COLO668 (cell line): ENCODE measurements at regions not wholly inside any gene's neighbourhood (a gene's known extent, or its start where the extent isn't known, plus 50 kb on each side); places are given as distances from the start of the nearest gene placed in this dataset.

Experiments
- DNase-seq: peaks from one replicate; lab custom pipeline; 2025; ENCODE audit not compliant: unreplicated experiment; lab: John Stamatoyannopoulos, UW

DNA sequence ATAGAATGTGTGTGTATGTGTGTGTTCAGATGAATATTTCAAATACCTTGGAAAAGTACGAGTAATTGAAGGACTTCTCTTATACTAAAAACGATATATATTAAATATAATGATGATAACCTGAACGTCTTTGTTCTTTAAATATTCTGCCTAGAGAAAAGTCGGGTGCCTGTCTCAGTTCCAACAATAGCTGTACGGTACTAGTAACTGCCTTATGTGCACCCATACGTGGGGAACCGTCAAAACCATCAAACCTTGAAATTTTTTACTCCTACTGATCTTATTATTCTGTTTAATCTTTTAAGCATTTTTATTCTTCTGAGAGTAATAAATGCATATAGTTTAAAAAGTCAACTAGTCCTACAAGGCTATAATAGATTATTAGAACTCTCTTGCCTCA is 1045.7 kb downstream of the C4orf33 start:
- DNase-seq = no peak

DNA sequence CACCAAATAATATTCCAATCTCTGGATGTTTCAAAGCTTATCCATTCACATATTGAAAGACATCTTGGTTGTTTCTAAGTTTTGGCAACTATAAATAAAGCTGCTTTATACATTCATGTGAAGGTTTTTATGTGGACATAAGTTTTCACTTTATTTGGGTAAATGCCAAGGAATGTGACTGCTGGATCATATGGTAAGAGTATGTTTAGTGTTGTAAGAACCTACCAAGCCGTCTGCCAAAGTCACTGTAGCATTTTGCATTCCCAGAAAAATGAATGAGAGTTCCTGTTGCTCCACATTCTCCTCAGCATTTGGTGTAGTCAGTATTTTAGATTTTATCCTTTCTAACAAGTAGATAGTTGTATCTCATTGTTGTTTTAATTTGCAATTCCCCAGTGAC is 1047.7 kb downstream of the C4orf33 start:
- DNase-seq = no peak

DNA sequence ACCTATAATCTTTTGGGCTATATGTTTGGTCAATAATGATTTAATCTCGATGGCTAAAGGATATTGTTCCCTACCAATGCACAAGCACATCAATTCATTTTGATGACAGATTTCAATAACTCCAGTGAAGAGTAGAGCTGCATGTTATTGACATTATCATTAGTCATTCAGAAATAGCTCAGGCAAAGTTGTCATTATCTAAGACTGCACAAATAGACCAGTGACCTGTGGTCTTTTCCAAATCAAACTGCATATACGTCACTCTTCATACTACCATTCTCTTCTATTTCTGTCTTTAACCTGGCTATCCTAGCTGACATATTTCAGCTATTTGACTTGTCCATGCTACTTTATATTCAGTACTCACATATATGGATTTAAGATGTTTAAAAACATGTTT is 1050.8 kb downstream of the C4orf33 start:
- no peak for DNase-seq

DNA sequence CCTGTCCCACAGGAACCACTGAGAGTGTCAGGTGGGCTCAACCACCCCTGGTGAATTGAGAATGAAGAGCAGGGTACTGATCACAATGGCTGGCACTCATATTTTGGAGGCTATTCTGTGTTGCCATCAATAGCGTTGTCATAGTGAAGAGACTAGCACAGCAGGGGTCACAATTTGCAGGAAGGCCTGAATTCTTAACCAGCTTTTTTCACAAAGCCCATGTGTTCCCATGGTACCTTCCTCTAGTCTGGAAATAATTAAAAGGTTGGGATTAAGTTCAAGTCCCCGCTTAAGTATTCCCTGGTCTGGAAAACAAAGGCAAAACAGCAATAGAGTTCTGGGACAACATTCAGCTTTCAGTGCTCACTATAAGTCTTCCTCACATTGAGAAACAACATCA is 1051.7 kb downstream of the C4orf33 start:
- no peak for DNase-seq

DNA sequence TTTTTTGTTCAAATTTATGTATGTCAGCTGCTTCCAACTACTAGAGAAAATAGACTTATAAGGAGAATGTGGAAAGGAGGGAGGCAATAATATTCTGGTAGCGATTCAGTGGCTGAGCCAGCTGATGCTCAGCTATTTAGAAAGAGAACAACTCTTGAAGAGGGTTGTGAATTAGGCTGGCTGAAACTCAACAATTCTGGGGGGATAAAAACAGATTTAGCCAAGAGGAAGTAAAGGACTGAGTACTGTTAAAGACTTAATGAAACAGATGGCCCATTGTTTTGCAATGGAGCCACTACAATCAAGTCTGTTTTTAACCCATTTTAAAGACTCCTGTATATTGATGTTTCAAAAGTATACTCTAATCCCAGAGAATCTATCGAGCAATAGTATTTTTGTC is 1058.9 kb downstream of the C4orf33 start:
- DNase-seq = no peak

DNA sequence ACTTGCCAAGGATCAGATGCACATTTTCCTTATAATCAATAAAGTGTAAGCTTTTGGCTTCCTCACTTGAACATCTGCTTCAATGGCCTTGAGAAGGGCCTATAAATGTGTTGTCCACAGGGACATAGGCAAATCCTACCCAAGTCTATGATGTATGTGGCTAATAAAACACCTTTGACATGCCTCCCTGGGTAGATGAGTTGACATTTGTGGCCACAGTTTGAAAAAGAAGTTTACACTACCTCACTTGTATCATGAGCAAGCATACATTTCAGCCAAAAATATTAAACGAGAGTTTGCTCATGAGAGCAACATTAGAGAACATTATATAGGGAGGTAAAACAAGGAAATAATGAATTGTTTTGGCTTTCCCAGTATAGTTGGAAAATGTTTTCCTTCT is 1067.7 kb downstream of the C4orf33 start:
- no peak for DNase-seq

DNA sequence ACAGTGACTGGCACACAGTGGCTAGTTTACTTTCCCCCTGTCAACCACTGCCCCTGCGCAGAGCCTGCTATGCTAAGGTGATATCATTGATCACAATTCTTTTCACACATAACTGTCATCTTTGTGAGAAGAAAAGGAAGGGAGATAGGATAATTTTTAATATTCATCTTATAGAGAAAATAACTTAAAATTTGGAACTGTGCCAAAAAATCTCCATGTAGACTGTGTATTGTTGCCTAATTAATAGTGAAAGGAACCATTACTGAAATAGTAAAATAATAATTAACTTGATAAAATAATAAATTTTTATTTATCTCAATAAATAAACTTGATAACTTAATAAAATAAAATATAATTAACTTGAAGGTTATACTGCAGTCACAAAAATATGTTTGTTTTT is 1069.4 kb downstream of the C4orf33 start:
- no peak for DNase-seq

DNA sequence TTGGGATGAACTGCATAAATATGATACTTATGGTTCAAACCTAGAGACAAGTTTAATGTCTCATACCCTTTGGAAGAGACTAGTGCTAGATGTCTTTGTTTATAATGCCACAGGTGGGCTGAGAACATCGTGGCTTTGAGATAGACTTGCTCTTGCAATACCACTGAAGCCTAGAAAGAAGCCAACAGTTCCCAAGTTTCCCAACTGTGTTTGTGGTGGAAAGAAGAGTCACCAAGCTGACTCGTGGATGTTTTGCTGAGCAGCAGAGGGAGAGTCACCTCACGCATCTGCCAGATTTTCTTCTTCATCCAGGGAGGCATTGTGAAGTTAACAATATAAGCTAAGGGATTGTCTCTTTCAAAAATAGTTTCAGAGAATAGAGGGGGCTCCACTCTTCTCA is 1076.2 kb downstream of the C4orf33 start:
- no peak for DNase-seq

DNA sequence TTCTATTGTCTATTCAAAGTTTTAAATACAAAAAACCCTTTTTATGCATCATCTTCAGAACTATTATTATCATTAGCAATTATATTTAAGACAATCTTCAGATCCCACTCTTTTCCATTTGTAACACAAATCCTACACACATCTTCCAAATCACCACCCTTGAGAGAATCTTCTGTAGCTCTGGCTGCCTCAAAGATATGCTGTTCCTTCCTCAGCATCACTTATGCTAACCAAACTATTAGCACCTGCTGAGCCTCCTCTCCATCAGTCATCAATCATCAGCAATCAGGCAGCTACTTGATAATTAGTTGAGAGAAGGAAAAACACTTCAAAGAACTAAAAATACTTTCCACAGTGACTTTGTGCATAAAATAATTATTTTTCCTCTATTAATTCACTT is 1082.2 kb downstream of the C4orf33 start:
- no peak for DNase-seq

DNA sequence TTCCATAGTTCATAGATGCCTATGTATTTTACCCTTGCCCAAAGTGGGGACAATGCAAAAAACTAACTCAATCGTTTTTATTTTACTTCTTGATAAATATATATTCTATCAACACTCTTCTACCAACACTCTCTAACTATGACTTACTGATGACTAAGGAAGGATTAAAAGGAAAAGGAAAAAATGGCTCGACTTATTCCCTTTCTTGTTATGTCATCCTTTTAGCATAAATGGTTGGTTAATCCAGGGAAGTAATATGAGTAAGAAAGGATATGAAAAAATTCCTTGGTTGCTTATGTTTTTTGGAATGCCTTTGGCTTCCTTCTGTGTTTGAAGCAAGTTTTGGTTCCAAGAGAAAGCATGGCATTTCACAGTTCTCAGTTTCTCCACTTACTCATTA is 1087.1 kb downstream of the C4orf33 start:
- DNase-seq = no peak

DNA sequence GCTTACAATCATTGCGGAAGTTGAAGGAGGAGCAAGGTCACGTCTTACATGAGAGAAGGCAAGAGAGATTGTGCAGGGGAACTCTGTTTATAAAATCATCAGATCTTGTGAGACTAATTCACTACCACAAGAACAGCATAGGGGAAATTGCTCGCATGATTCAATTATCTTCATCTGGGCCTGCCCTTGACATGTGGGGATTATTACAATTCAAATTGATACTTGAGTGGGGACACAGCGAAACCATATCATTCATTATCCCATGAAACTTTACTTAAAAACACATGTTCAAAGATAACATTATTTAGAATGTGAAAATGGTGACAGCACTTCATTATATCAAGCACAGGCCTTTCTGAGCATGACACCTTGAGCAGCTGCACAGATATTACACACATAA is 1087.8 kb downstream of the C4orf33 start:
- no peak for DNase-seq

DNA sequence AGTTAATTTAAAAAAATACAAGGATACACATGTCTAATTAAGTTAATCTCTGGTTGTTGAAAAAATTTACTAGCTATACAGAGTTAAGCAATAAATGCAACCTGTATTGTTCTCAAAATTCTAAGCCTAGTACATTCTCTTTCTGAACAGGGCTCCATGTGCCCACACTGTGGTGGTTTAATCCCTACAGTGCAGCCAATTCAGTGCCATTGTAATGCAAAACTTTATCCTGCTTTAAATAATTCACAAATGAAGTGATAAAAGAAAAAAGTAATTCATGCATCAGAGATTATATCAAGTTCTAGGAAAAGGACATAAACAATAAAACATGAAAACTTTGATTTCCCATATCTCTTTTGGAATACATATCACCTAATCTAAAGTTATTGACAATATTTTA is 1089.2 kb downstream of the C4orf33 start:
- DNase-seq = no peak

DNA sequence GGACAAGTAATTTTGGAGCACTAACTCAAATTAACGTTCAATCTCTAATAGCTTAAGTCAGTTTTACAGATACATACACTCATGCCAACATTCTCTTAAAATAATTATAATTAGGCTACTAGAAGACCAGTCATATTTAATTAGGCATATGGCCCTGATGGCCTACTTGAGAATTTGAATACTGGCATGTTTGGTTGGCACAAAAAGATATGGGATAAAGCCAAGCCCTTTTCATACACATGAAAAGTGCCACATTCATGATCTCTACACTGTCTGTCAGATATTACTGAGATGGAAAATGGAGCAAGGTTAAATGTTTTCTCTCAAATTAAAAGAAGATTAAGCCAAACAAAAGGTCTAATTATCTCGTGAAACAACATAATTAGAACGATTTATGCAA is 1091.0 kb downstream of the C4orf33 start:
- DNase-seq = no peak

DNA sequence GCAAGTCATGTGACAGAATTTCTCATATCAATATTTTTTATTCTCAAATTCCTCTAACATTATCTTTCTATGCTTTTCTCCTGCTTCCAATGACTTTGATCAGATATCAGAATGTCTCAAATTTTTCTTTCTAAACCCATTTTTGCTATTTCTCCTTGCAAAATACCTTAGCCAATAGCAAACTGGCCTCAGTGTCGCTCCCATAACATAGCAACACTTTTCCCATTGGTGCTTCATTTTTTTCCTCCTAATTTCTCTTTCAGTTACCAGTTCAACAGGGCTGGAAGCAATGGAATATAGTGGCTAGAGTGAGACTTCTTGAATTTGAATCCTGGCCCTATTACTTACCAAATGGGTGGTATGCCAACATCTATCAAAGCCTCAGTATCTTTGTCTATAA is 1091.6 kb downstream of the C4orf33 start:
- DNase-seq = no peak

DNA sequence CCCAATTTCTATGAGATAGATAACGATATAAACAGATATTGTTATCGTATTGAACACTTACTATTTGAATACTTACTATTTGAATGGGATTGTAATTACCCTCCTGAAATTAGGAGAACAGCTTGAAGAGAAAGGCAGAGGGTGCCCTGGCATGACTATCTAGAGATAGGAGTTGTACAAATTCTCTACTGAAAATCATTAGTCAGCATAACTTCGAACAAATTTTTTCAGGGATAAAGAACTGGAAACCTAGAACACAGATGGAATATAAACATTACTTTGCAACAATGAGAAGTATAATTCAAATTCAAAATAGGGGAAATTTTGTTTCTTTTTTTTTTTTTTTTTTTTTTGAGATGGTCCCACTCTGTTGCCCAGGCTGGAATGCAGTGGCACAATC is 1096.8 kb downstream of the C4orf33 start:
- DNase-seq = no peak

DNA sequence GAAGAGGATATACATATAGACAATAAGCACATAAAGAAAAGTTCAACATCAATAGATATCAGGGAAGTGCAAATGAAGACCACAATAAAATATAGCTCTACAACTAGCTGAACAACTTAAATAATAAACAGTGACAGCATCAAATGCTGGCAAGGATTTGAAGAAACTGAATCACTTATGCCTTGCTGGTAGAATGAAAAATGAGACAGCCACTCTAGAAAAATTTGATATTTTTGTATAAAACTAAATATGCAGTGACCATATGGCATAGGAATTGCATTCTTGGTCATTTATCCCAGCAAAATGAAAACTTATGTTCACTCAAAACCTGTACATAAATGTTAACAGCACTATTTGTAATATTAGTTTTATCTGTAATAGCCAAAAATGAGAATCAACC is 1102.0 kb downstream of the C4orf33 start:
- DNase-seq = no peak

DNA sequence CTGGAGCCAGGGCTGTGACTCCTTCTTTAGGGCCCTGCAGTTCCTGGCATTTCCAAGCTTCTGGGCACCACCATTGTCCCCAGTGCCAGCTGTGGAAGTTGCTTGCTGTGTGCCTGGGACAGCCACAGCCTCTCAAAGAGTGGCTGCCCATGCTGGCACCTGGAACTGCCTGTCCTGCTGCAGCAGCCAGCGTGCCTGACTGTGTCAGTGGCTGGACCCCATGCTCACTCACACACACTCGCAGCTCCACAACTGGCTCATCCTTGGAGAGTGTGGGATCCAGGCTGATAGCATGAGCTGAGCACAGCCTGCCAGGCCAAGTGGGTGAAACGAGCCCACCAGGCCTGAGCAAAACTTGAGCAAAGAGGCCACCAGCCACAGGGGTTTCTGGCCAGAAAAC is 1107.6 kb downstream of the C4orf33 start:
- no peak for DNase-seq

DNA sequence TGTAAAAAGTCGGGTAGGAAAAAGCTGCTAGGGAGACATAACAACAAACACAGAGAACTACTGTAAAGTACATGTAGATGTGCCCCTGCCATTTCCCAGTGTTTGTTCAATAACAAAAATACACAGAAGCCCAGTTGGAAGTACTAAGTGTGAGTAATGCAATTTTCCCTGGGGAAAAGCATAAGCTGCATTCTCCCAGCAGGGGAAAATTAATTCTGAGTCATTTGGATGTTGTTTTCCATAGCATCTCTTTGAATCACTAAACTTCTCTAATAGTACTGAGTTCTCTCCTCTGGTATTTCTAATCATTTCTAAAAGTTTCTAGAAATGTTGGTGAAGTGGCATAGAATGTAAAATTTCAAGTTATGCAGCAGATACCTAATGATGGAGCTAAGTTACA is 1114.9 kb downstream of the C4orf33 start:
- DNase-seq = no peak

DNA sequence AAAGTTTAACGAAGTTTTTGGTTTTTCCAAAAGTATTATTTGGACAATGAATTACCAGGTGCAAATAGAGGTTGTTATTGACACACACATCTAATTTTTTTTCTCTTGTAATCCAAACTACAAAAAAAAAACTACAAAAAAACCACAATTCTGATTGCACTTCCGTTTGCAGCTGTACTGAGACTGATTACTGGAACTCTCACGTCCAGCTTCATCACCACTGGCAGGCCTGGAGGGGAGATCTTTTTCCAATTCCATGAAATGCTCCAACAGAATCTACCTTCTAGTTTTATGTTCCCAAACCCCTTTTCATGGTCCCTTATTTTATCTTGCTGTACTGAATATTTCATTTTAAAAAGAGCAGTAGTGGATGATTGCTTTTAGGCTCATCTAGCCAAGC is 1118.3 kb downstream of the C4orf33 start:
- DNase-seq = no peak

DNA sequence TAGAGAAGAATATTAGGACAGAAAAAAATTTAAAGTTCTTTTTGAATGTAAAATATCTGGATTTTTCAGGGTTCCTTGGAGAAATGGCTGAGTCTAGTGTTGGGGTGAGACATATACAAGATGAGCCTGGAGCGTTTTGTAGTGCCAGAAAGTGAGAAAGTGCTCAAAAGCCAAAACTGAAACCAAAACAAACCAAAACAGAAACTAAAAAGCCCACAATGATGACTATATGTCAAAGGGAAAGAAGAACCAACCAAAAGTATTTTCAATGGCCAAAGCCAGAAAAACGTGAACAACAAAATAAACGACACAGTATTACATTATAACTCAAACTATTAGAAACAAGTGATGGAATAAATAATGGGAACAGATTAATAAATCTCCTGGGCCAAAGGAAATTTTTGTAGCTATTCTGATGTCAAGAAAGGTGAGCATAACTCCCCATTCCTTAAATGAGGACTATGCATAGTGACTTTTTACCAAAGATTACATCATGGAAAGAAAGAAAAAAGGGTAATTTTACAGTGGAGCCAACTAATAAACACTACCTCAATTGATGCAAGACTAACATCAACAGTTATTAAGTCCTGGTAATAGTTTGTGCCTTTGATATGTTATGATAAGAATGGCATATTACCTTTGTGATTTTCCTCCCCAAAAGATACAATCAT is 1137.6 kb downstream of the C4orf33 start:
- DNase-seq = no peak

DNA sequence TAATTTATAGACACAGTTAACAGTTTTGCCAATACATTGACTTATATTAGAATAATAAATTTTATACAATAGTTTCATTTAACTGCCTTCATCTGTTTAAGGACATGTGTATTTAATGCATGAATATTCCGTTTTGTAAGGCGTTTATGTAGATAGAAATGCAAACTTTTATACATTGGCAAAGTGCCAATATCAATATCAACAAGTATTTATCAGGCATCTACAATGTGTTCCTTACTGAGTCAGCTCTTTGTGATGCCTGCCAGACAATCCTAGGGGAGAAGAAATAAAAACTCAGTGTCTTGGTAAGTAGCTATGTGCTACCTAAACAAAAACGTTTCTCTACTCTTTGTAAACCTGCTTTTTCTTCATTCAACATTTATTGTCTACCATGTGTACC is 1142.2 kb downstream of the C4orf33 start:
- DNase-seq = no peak

DNA sequence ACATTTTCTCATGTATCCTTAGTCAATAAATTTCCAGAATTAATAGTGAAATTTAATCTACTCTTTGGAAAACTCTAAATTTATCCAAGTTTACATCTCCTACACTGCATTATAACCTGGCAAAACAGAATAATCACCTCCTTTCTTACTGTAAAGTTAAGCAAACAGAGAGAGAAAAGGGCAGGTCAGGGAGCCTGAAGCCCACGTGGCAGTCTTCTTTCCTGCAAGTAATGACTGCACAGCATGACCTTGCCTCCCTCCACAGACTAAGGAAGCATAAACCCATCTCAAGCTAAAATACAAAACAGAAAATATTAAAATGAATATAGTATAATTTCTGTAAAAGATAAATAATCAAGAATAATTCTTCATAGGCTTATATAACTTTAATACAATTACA is 1153.0 kb downstream of the C4orf33 start:
- no peak for DNase-seq

DNA sequence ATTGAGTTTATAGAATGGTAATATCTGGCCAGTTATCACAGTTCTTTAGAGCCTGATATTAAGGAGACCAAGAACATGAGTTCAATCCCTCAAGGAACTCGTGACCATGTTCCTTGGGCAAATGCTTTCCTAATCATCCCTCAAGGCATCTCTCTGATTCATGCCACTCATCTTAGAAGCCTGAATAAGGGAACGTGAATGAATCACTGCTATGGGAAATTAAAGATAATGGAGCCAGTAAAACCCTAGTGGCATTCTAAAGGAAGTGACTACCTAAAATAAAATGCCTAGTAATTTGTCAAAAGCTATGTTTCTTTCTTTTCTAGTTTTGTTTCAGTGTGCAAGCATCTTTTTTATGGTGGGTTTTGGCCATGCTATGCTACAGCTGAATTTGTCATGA is 1161.3 kb downstream of the C4orf33 start:
- DNase-seq = no peak

DNA sequence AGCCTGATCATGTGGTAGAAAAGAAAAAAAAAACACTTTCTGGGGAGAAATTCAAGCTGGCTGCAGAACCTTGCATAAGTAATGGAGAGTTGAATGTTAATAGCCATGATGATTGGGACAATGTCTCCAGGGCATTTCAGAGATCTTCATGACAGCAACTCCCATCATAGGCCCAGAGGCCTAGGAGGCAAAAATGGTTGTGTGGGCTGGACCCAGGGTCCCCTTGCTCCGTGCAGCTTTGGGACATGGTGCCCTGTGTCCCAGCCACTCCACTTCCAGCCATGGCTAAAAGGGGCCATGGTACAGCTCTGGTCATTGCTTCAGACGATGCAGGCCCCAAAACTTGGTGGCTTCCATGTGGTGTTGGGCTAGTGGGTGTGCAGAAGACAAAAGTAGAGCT is 1170.9 kb downstream of the C4orf33 start:
- DNase-seq = no peak
